Endothelial cell of umbilical vein (primary cell): ENCODE measurements at regions not wholly inside any gene's neighbourhood (a gene's known extent, or its start where the extent isn't known, plus 50 kb on each side); places are given as distances from the start of the nearest gene placed in this dataset.

Experiments
- BruUV-seq: library from RNA; stranded (reverse); fragments of 400-500 nt; replicated peaks from 2 replicates; lab custom pipeline; 2021; lab: Mats Ljungman, UMichigan
- CTCF ChIA-PET: fragments of 300-600, 350-600 bp; sonication (Branson Sonifier 250); formaldehyde crosslinking; loops from one replicate; lab custom pipeline; 2021; ENCODE audit warnings: antibody characterized with exemption, inconsistent platforms; lab: Charles Lee
- POLR2A ChIA-PET: fragments of 300-600, 350-600 bp; sonication (Branson Sonifier 250); formaldehyde crosslinking; loops from one replicate; lab custom pipeline; 2021; ENCODE audit warnings: antibody characterized with exemption, inconsistent platforms; lab: Charles Lee
- DNase-seq: peaks from one replicate; pipeline ENCODE4 v3.0.0-alpha.2; 2011; ENCODE audit warnings: low read depth, low spot score
- FAIRE-seq: peaks from 2 replicates; lab custom pipeline; 2011; peaks lifted over from hg19 to GRCh38; lab: Jason Lieb, UNC
- H2AFZ ChIP-seq: 2 replicates; pipeline ENCODE4 v1.6.0; 2012; ENCODE audit warnings: low read depth, low read length, control low read depth, inconsistent platforms
- H3K27ac ChIP-seq: 2 replicates; pipeline ENCODE4 v1.5.1; 2011; ENCODE audit warnings: low read depth, mild to moderate bottlenecking, control low read depth, low read length, moderate library complexity; ENCODE audit not compliant: insufficient read depth
- H3K27me3 ChIP-seq, 2 experiments: 2 replicates each; pipeline versions ENCODE4 v1.6.0 to v1.6.1; 2011; ENCODE audit warnings: low read length in 2 of 2, mixed read lengths in 1 of 2; ENCODE audit not compliant: control insufficient read depth in 2 of 2, insufficient read depth in 2 of 2
- H3K36me3 ChIP-seq, 2 experiments: 2 replicates in 1 of 2; 3 replicates in 1 of 2; pipeline ENCODE4 v1.5.1; 2011; ENCODE audit warnings: low read length in 2 of 2, mild to moderate bottlenecking in 1 of 2, moderate library complexity in 1 of 2; ENCODE audit not compliant: control insufficient read depth in 2 of 2, insufficient read depth in 2 of 2; ENCODE audit errors: extremely low read depth in 1 of 2
- H3K4me1 ChIP-seq: 3 replicates; pipeline ENCODE4 v1.5.1; 2011; ENCODE audit warnings: mild to moderate bottlenecking, low read length; ENCODE audit not compliant: control insufficient read depth, insufficient read depth; ENCODE audit errors: extremely low read depth
- H3K4me2 ChIP-seq: 2 replicates; pipeline ENCODE4 v1.6.1; 2011; ENCODE audit warnings: low read length, control low read depth, mixed read lengths; ENCODE audit not compliant: insufficient read depth
- H3K4me3 ChIP-seq, 3 experiments: fragments of 200-600 bp in 1 of 3; sonication (generic), shearing (Covaris generic) in 1 of 3; replicated peaks in 1 of 3; 2 replicates each; pipeline ENCODE4 v1.5.1; 2011 to 2016; ENCODE audit warnings: control low read depth in 3 of 3, low read length in 3 of 3, mild to moderate bottlenecking in 2 of 3, inconsistent platforms in 1 of 3, low read depth in 1 of 3, moderate library complexity in 1 of 3; ENCODE audit not compliant: insufficient read depth in 1 of 3
- H3K79me2 ChIP-seq: 2 replicates; pipeline ENCODE4 v1.6.0; 2012; ENCODE audit warnings: low read length, inconsistent platforms; ENCODE audit not compliant: control insufficient read depth, insufficient read depth
- H3K9ac ChIP-seq: replicated peaks from 2 replicates; pipeline ENCODE3; 2011; ENCODE audit warnings: low read length, control low read depth; ENCODE audit not compliant: insufficient read depth; ENCODE audit errors: extremely low read depth
- H3K9me1 ChIP-seq: replicated peaks from 3 replicates; pipeline ENCODE4 v1.6.0; 2011; ENCODE audit warnings: mild to moderate bottlenecking, low read length; ENCODE audit not compliant: control insufficient read depth, insufficient read depth; ENCODE audit errors: extremely low read depth
- H3K9me3 ChIP-seq: replicated peaks from 2 replicates; pipeline ENCODE4 v1.5.1; 2012; ENCODE audit warnings: low read length, inconsistent platforms; ENCODE audit not compliant: control insufficient read depth, insufficient read depth
- H4K20me1 ChIP-seq: replicated peaks from 2 replicates; pipeline ENCODE3; 2011; ENCODE audit warnings: mild to moderate bottlenecking, low read length; ENCODE audit not compliant: control insufficient read depth, insufficient read depth; ENCODE audit errors: extremely low read depth
- CTCF ChIP-seq, 2 donors: IDR thresholded peaks; 1 replicate in 1 of 2; 2 replicates in 1 of 2; pipeline ENCODE4 v1.5.1; 2011; ENCODE audit warnings: low read length in 2 of 2, mild to moderate bottlenecking in 2 of 2, moderate library complexity in 2 of 2, control low read depth in 1 of 2, inconsistent platforms in 1 of 2, low read depth in 1 of 2; ENCODE audit not compliant: insufficient read depth in 1 of 2; ENCODE audit errors: extremely low read depth in 1 of 2
- EZH2 ChIP-seq: IDR thresholded peaks from 2 replicates; pipeline ENCODE4 v1.6.1; 2012; ENCODE audit warnings: borderline replicate concordance, low read depth, mild to moderate bottlenecking, moderate library complexity, low read length, inconsistent platforms; ENCODE audit not compliant: severe bottlenecking
- FOS ChIP-seq: IDR thresholded peaks from 2 replicates; pipeline ENCODE4 v1.6.1; 2011; ENCODE audit warnings: mild to moderate bottlenecking, low read length, moderate library complexity, borderline replicate concordance; ENCODE audit not compliant: insufficient read depth
- GATA2 ChIP-seq: IDR thresholded peaks from 2 replicates; pipeline ENCODE4 v1.7.0; 2011; ENCODE audit warnings: low read depth, mild to moderate bottlenecking, moderate library complexity, mixed read lengths, low read length; ENCODE audit not compliant: insufficient read length, insufficient read depth
- JUN ChIP-seq: IDR thresholded peaks from 2 replicates; pipeline ENCODE4 v1.6.1; 2011; ENCODE audit warnings: borderline replicate concordance, low read depth; ENCODE audit not compliant: insufficient read length, insufficient read depth
- MYC ChIP-seq: IDR thresholded peaks from one replicate; pipeline ENCODE4 v1.6.1; 2011; ENCODE audit warnings: mild to moderate bottlenecking, low read depth, low read length
- POLR2A ChIP-seq: IDR thresholded peaks from 2 replicates; pipeline ENCODE4 v1.6.1; 2012; ENCODE audit warnings: low read depth, mild to moderate bottlenecking, control low read depth, low read length
- POLR2AphosphoS5 ChIP-seq: IDR thresholded peaks from 2 replicates; pipeline ENCODE4 v1.6.1; 2012; ENCODE audit warnings: low read depth, mild to moderate bottlenecking, control low read depth, low read length, moderate library complexity; ENCODE audit not compliant: insufficient read depth
- dilution Hi-C: fragments of 300-500 bp; cut with MboI; formaldehyde crosslinking; loops from one replicate; pipeline ENCODE4 v1.15.0; 2019; ENCODE audit warnings: low sequenced_read_pairs; ENCODE audit not compliant: extremely low pct_ligation_motif_present
- intact Hi-C: fragments of 100-400 bp; cut with micrococcal nuclease; formaldehyde crosslinking; loops from one replicate; pipeline ENCODE4 v1.10.0; 2022
- TF ChIP-seq, protein P1 (sequence below): IDR thresholded peaks from 2 replicates; pipeline ENCODE4 v1.6.1; 2011; ENCODE audit not compliant: insufficient read depth, insufficient read length

GRCh38 chr12:20175704-20176388 is 192.5 kb upstream of the PDE3A start:
- Histone ChIP-seq H3K27me3 (no peaks in the 10 kb centered on the region), H3K36me3 (no peaks in the 10 kb centered on the region), H3K9ac (no peak overlapping the region), H3K4me1 (no peaks in the 10 kb centered on the region), H3K9me1 (no peaks in the 10 kb centered on the region), H4K20me1 (no peaks in the 10 kb centered on the region), H3K27ac (no peak overlapping the region), H3K79me2 (no peaks in the 10 kb centered on the region), H3K4me3 (no peak overlapping the region), H2AFZ (no peak overlapping the region), H3K9me3 (no peaks in the 10 kb centered on the region), H3K4me2 (no peak overlapping the region)
- BruUV-seq, result no TSS peak
- dilution Hi-C loops, result no loop called here
- CTCF ChIA-PET, result no interaction called here
- DNase-seq (no peak), FAIRE-seq (no peak)
- POLR2A ChIA-PET, result no interaction called here
- no peak for TF ChIP-seq MYC
- TF ChIP-seq, protein P1, sequence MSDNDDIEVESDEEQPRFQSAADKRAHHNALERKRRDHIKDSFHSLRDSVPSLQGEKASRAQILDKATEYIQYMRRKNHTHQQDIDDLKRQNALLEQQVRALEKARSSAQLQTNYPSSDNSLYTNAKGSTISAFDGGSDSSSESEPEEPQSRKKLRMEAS, result no peak
- no peak for TF ChIP-seq EZH2
- TF ChIP-seq POLR2AphosphoS5, result no peak
- no peak for TF ChIP-seq GATA2
- no peak for TF ChIP-seq POLR2A
- TF ChIP-seq CTCF (IDR thresholded peaks at IDR 0.05; ENCODE audit: extremely low read depth in 1 of 2, insufficient read depth in 1 of 2, low read depth in 1 of 2, low read length in 2 of 2), result no peak
- no peak for TF ChIP-seq FOS
- no peak for TF ChIP-seq JUN
- intact Hi-C loops, result no loop called here
